ENCODE measurements at regions not wholly inside any gene's neighbourhood (a gene's known extent, or its start where the extent isn't known, plus 50 kb on each side); places are given as distances from the start of the nearest gene placed in this dataset.

- no peaks in the 10 kb centered on the region for H3K36me3 ChIP-seq (ENCODE audit: control insufficient read depth, insufficient read depth, low read length)
- H3K79me2 ChIP-seq = no peaks in the 10 kb centered on the region
- no peak overlapping the region for H3K4me3 ChIP-seq (ENCODE audit: low read depth, low read length)
- no peak overlapping the region for H3K27ac ChIP-seq
- no peaks in the 10 kb centered on the region for H3K9me3 ChIP-seq (ENCODE audit: control insufficient read depth, low read length)
- no peak overlapping the region for H3K4me2 ChIP-seq (ENCODE audit: low read length)
- H3K9ac ChIP-seq = no peak overlapping the region
- no peak overlapping the region for H2AFZ ChIP-seq
- no peak for TF ChIP-seq CTCF (IDR thresholded peaks at IDR 0.05)
- no peaks in the 10 kb centered on the region for H3K27me3 ChIP-seq (ENCODE audit: control insufficient read depth, insufficient read depth, low read length)
- no peaks in the 10 kb centered on the region for H3K4me1 ChIP-seq
Observed at GRCh38 chr6:67538032-67538431, 1097.0 kb upstream of the ADGRB3 start.

GRCh38 chr6:67535946-67536345, 1099.1 kb upstream of the ADGRB3 start:
- Histone ChIP-seq H3K4me2 (ENCODE audit: low read length) (no peak overlapping the region), H3K4me1 (no peaks in the 10 kb centered on the region), H3K79me2 (no peaks in the 10 kb centered on the region), H3K27ac (no peak overlapping the region), H2AFZ (no peak overlapping the region), H3K36me3 (ENCODE audit: control insufficient read depth, insufficient read depth, low read length) (no peaks in the 10 kb centered on the region), H3K27me3 (ENCODE audit: control insufficient read depth, insufficient read depth, low read length) (no peaks in the 10 kb centered on the region), H3K4me3 (ENCODE audit: low read depth, low read length) (no peak overlapping the region), H3K9ac (no peak overlapping the region), H3K9me3 (ENCODE audit: control insufficient read depth, low read length) (no peaks in the 10 kb centered on the region)
- TF ChIP-seq CTCF (IDR thresholded peaks at IDR 0.05) = no peak

GRCh38 chr6:67506352-67506751, 1128.7 kb upstream of the ADGRB3 start:
- Histone ChIP-seq H3K79me2 (no peaks in the 10 kb centered on the region), H3K27ac (no peak overlapping the region), H3K36me3 (ENCODE audit: control insufficient read depth, insufficient read depth, low read length) (no peaks in the 10 kb centered on the region), H3K27me3 (ENCODE audit: control insufficient read depth, insufficient read depth, low read length) (no peaks in the 10 kb centered on the region), H2AFZ (no peak overlapping the region), H3K9ac (no peak overlapping the region), H3K4me3 (ENCODE audit: low read depth, low read length) (no peak overlapping the region), H3K4me1 (no peaks in the 10 kb centered on the region), H3K9me3 (ENCODE audit: control insufficient read depth, low read length) (no peaks in the 10 kb centered on the region), H3K4me2 (ENCODE audit: low read length) (no peak overlapping the region)
- TF ChIP-seq CTCF (IDR thresholded peaks at IDR 0.05) = no peak

- Histone ChIP-seq H3K9ac (no peak overlapping the region), H3K79me2 (no peaks in the 10 kb centered on the region), H3K4me1 (no peaks in the 10 kb centered on the region), H3K27me3 (ENCODE audit: control insufficient read depth, insufficient read depth, low read length) (no peaks in the 10 kb centered on the region), H3K4me3 (ENCODE audit: low read depth, low read length) (no peak overlapping the region), H3K4me2 (ENCODE audit: low read length) (no peak overlapping the region), H3K27ac (no peak overlapping the region), H2AFZ (no peak overlapping the region), H3K9me3 (ENCODE audit: control insufficient read depth, low read length) (no peaks in the 10 kb centered on the region), H3K36me3 (ENCODE audit: control insufficient read depth, insufficient read depth, low read length) (no peaks in the 10 kb centered on the region)
- no peak for TF ChIP-seq CTCF (IDR thresholded peaks at IDR 0.05)
Observed at GRCh38 chr6:67501755-67502154, 1133.3 kb upstream of the ADGRB3 start.

GRCh38 chr6:67497749-67498148, 1137.3 kb upstream of the ADGRB3 start:
- H3K27ac ChIP-seq = no peak overlapping the region
- H3K36me3 ChIP-seq (ENCODE audit: control insufficient read depth, insufficient read depth, low read length) = no peaks in the 10 kb centered on the region
- no peaks in the 10 kb centered on the region for H3K4me1 ChIP-seq
- TF ChIP-seq CTCF (IDR thresholded peaks at IDR 0.05) = no peak
- H2AFZ ChIP-seq = no peak overlapping the region
- H3K27me3 ChIP-seq (ENCODE audit: control insufficient read depth, insufficient read depth, low read length) = no peaks in the 10 kb centered on the region
- no peaks in the 10 kb centered on the region for H3K79me2 ChIP-seq
- no peak overlapping the region for H3K9ac ChIP-seq
- H3K4me3 ChIP-seq (ENCODE audit: low read depth, low read length) = no peak overlapping the region
- no peaks in the 10 kb centered on the region for H3K9me3 ChIP-seq (ENCODE audit: control insufficient read depth, low read length)
- no peak overlapping the region for H3K4me2 ChIP-seq (ENCODE audit: low read length)
